ENCODE measurements at regions not wholly inside any gene's neighbourhood (a gene's known extent, or its start where the extent isn't known, plus 50 kb on each side); places are given as distances from the start of the nearest gene placed in this dataset.

DNA sequence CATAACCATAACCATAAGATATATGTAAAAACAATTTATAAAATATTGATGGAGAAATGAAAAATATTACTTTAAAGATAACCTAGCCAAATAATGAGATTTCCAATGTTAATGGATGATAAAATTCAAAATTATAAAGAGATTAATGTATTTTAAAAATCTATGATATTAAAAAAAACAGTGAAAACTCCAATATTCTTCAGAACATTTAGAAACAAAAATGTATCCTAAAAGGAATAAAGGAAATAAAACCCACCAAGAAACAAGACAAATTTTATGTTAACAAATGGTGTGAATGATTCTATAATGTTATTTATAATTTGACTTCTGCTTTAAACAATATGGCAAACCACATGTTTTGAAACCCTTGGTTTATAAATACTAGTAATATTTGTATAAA is 1587.8 kb downstream of the PCDH9 start:
- TF ChIP-seq, protein P1, sequence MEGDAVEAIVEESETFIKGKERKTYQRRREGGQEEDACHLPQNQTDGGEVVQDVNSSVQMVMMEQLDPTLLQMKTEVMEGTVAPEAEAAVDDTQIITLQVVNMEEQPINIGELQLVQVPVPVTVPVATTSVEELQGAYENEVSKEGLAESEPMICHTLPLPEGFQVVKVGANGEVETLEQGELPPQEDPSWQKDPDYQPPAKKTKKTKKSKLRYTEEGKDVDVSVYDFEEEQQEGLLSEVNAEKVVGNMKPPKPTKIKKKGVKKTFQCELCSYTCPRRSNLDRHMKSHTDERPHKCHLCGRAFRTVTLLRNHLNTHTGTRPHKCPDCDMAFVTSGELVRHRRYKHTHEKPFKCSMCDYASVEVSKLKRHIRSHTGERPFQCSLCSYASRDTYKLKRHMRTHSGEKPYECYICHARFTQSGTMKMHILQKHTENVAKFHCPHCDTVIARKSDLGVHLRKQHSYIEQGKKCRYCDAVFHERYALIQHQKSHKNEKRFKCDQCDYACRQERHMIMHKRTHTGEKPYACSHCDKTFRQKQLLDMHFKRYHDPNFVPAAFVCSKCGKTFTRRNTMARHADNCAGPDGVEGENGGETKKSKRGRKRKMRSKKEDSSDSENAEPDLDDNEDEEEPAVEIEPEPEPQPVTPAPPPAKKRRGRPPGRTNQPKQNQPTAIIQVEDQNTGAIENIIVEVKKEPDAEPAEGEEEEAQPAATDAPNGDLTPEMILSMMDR (conservative IDR thresholded peaks at IDR 0.05; ENCODE audit: low read depth, low read length): no peak
- TF ChIP-seq USF2 (IDR thresholded peaks at IDR 0.05; ENCODE audit: low read depth, low read length) (no peak), CEBPB (IDR thresholded peaks at IDR 0.05; ENCODE audit: low read depth, low read length) (no peak), POLR2A (IDR thresholded peaks at IDR 0.05; ENCODE audit: low read depth, low read length) (no peak), MAZ (IDR thresholded peaks at IDR 0.05; ENCODE audit: borderline replicate concordance, low read depth, low read length) (no peak), RFX5 (IDR thresholded peaks at IDR 0.05; ENCODE audit: low read depth, low read length) (no peak), BHLHE40 (IDR thresholded peaks at IDR 0.05; ENCODE audit: low read depth, low read length) (no peak), MXI1 (IDR thresholded peaks at IDR 0.05; ENCODE audit: borderline replicate concordance, low read depth, low read length) (no peak), CHD1 (IDR thresholded peaks at IDR 0.05; ENCODE audit: low read depth, low read length) (no peak), MAFK (IDR thresholded peaks at IDR 0.05; ENCODE audit: low read depth, low read length) (no peak), RAD21 (IDR thresholded peaks at IDR 0.05; ENCODE audit: low read length) (no peak), SMC3 (IDR thresholded peaks at IDR 0.05; ENCODE audit: low read depth, low read length) (no peak)
